Panc1 (cell line): ENCODE measurements at regions not wholly inside any gene's neighbourhood (a gene's known extent, or its start where the extent isn't known, plus 50 kb on each side); places are given as distances from the start of the nearest gene placed in this dataset.

Experiments
- ATAC-seq: fragments of 200-7000 bp; cut with Tn5 transposase; 2 replicates; pipeline ENCODE4 v1.9.1; 2020; ENCODE audit warnings: mild to moderate bottlenecking, moderate library complexity
- BruUV-seq: library from RNA; stranded (reverse); fragments of 400-500 nt; replicated peaks from 2 replicates; lab custom pipeline; 2021; lab: Mats Ljungman, UMichigan
- CTCF ChIA-PET: fragments of 300-600 bp; sonication (Branson Sonifier 250); formaldehyde crosslinking; loops from one replicate; lab custom pipeline; 2022; ENCODE audit warnings: antibody characterized with exemption; lab: Charles Lee
- POLR2A ChIA-PET: fragments of 300-600 bp; sonication (Branson Sonifier 250); formaldehyde crosslinking; loops from one replicate; lab custom pipeline; 2022; ENCODE audit warnings: antibody characterized with exemption; lab: Charles Lee
- DNase-seq: peaks from one replicate; pipeline ENCODE4 v3.0.0-alpha.2; 2010; ENCODE audit warnings: low read depth, low spot score
- H3K27ac ChIP-seq: 2 replicates; pipeline ENCODE4 v1.5.1; 2011; ENCODE audit warnings: mild to moderate bottlenecking, low read length, inconsistent platforms
- H3K27me3 ChIP-seq: fragments of 200-500 bp; sonication (Bioruptor generic); 2 replicates; pipeline ENCODE4 v1.6.0; 2014; ENCODE audit warnings: low read length, inconsistent platforms; ENCODE audit not compliant: control insufficient read depth, insufficient read depth
- H3K36me3 ChIP-seq: fragments of 200-500 bp; sonication (Bioruptor generic); 2 replicates; pipeline ENCODE4 v1.5.1; 2014; ENCODE audit warnings: inconsistent platforms, mild to moderate bottlenecking, low read length, moderate library complexity; ENCODE audit not compliant: control insufficient read depth, insufficient read depth
- H3K4me1 ChIP-seq: 2 replicates; pipeline ENCODE4 v1.5.1; 2011; ENCODE audit warnings: inconsistent platforms, mild to moderate bottlenecking, low read length, moderate library complexity; ENCODE audit not compliant: control insufficient read depth, insufficient read depth
- H3K4me3 ChIP-seq, 2 experiments: 2 replicates each; pipeline ENCODE4 v1.5.1; 2011 to 2012; ENCODE audit warnings: low read depth in 2 of 2, low read length in 2 of 2, mild to moderate bottlenecking in 2 of 2, inconsistent platforms in 1 of 2, moderate library complexity in 1 of 2
- H3K9me3 ChIP-seq: fragments of 200-500 bp; sonication (Bioruptor generic); 2 replicates; pipeline ENCODE4 v1.5.1; 2014; ENCODE audit warnings: low read depth, mild to moderate bottlenecking, inconsistent platforms, low read length, moderate library complexity; ENCODE audit not compliant: control insufficient read depth, insufficient read depth
- CTCF ChIP-seq: fragments of 450-650 bp; IDR thresholded peaks from 2 replicates; pipeline ENCODE4 v1.5.1; 2017; ENCODE audit warnings: mild to moderate bottlenecking
- POLR2AphosphoS5 ChIP-seq: IDR thresholded peaks from 2 replicates; pipeline ENCODE4 v1.6.1; 2012; ENCODE audit warnings: mild to moderate bottlenecking, low read depth, low read length, moderate library complexity
- SIN3A ChIP-seq: IDR thresholded peaks from 2 replicates; pipeline ENCODE4 v1.6.1; 2012; ENCODE audit warnings: low read depth, mild to moderate bottlenecking, low read length, moderate library complexity, borderline replicate concordance; ENCODE audit not compliant: insufficient read depth
- TCF7L2 ChIP-seq: IDR thresholded peaks from 2 replicates; pipeline ENCODE4 v1.6.1; 2011; ENCODE audit warnings: mild to moderate bottlenecking, low read depth, low read length, inconsistent platforms
- in situ Hi-C: cut with HindIII; loops from 2 replicates; pipeline ENCODE4 v1.10.0; 2016; ENCODE audit warnings: low sequenced_read_pairs, low pct_unique_long_range_greater_than_20kb
- intact Hi-C: fragments of 100-400 bp; cut with micrococcal nuclease; formaldehyde crosslinking; loops from one replicate; pipeline ENCODE4 v1.10.0; 2022; ENCODE audit not compliant: unreplicated experiment
- TF ChIP-seq, protein P1 (sequence below), 2 experiments: IDR thresholded peaks; 2 replicates each; pipeline ENCODE4 v1.6.1; 2011 to 2012; ENCODE audit warnings: low read depth in 2 of 2, control low read depth in 1 of 2, low read length in 1 of 2, mild to moderate bottlenecking in 1 of 2, moderate library complexity in 1 of 2; ENCODE audit not compliant: insufficient read depth in 1 of 2

DNA sequence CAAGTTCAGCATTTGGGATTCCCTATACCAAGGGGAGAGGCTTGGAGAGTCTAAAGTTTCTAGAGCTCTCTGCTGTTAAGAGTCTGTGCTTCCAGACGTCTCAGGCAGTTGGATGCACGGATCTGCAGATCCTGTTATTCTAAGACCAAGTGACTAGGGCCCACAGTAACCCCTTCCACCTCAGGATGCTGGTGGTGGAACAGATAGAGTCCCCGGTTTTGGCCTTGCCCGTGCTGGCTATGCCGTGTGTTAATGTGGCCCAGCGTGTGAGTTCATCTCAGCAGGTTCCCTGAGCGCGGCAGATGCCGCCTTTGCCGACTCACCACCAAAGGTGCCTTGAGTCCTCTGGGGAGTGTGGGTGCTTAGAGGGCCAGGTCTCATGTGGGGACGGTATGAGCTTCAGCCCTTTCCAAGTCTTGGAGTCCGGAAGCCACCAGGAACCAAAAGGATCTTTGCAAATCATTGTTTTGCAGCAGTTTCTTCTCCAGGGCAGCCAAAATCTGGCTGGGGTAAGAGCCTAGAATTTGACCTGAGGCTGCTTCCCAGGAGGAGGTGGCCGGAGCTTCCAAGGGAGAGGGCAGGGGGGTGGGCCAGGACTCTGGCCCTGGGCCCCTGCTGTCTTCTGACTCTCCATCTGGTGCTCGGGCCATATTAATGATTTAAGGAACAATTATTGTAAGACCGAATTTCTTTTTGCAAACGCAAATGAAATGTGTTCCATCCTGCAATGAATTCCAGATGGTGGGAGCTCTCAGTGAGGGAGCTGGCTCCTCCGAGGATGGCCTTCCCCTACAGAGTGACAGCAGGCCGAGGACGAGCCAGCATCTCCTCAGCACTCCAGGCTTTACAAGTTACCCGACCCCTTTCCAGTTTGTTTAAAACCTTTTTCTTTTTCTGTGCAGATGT lies 205.7 kb downstream of the FOXD2 start:
- intact Hi-C loops: no loop called here
- Histone ChIP-seq H3K36me3 (no peaks in the 10 kb centered on the region), H3K27me3 (no peaks in the 10 kb centered on the region), H3K27ac (no peak overlapping the region), H3K4me3 (no peak overlapping the region), H3K4me1 (no peaks in the 10 kb centered on the region), H3K9me3 (no peaks in the 10 kb centered on the region)
- CTCF ChIA-PET: interaction anchor here (0.6 kb wide), 1 partner anchor 47 kb away, joined by 10 read pairs; no protein-coding TSS in a partner anchor
- DNase-seq: no peak
- no peak for ATAC-seq
- POLR2A ChIA-PET: no interaction called here
- no peak for TF ChIP-seq SIN3A
- TF ChIP-seq CTCF: no peak
- TF ChIP-seq, protein P1, sequence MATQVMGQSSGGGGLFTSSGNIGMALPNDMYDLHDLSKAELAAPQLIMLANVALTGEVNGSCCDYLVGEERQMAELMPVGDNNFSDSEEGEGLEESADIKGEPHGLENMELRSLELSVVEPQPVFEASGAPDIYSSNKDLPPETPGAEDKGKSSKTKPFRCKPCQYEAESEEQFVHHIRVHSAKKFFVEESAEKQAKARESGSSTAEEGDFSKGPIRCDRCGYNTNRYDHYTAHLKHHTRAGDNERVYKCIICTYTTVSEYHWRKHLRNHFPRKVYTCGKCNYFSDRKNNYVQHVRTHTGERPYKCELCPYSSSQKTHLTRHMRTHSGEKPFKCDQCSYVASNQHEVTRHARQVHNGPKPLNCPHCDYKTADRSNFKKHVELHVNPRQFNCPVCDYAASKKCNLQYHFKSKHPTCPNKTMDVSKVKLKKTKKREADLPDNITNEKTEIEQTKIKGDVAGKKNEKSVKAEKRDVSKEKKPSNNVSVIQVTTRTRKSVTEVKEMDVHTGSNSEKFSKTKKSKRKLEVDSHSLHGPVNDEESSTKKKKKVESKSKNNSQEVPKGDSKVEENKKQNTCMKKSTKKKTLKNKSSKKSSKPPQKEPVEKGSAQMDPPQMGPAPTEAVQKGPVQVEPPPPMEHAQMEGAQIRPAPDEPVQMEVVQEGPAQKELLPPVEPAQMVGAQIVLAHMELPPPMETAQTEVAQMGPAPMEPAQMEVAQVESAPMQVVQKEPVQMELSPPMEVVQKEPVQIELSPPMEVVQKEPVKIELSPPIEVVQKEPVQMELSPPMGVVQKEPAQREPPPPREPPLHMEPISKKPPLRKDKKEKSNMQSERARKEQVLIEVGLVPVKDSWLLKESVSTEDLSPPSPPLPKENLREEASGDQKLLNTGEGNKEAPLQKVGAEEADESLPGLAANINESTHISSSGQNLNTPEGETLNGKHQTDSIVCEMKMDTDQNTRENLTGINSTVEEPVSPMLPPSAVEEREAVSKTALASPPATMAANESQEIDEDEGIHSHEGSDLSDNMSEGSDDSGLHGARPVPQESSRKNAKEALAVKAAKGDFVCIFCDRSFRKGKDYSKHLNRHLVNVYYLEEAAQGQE (IDR thresholded peaks at IDR 0.05; ENCODE audit: insufficient read depth in 1 of 2, low read depth in 2 of 2, low read length in 1 of 2): no peak
- TF ChIP-seq TCF7L2: no peak
- TF ChIP-seq POLR2AphosphoS5: no peak
- in situ Hi-C loops: no loop called here
- no TSS peak for BruUV-seq

- H3K36me3 ChIP-seq: no peaks in the 10 kb centered on the region
- no peaks in the 10 kb centered on the region for H3K4me1 ChIP-seq
- in situ Hi-C loops: no loop called here
- DNase-seq (no peak), ATAC-seq (no peak)
- no TSS peak for BruUV-seq
- no peak overlapping the region for H3K27ac ChIP-seq
- intact Hi-C loops: no loop called here
- no peak overlapping the region for H3K4me3 ChIP-seq
- ChIA-PET CTCF (no interaction called here), POLR2A (no interaction called here)
- H3K27me3 ChIP-seq: no peaks in the 10 kb centered on the region
- TF ChIP-seq, protein P1 (IDR thresholded peaks at IDR 0.05; ENCODE audit: insufficient read depth in 1 of 2, low read depth in 2 of 2, low read length in 1 of 2): no peak
- TF ChIP-seq CTCF: no peak
- TF ChIP-seq POLR2AphosphoS5: no peak
- TF ChIP-seq SIN3A: no peak
- TF ChIP-seq TCF7L2: no peak
- H3K9me3 ChIP-seq: no peaks in the 10 kb centered on the region
Measured at GRCh38 chr1:47644212-47644573, 206.3 kb downstream of the FOXD2 start.
